SK-N-DZ (cell line): ENCODE measurements at regions not wholly inside any gene's neighbourhood (a gene's known extent, or its start where the extent isn't known, plus 50 kb on each side); places are given as distances from the start of the nearest gene placed in this dataset.

ENCODE experiments used
- DNase-seq: peaks from one replicate; pipeline ENCODE4 v3.0.0-alpha.2; 2015; ENCODE audit warnings: low spot score

GRCh38 chr12:107888789-107889188, 114.3 kb downstream of the ASCL4 start:
- no peak for DNase-seq

DNA sequence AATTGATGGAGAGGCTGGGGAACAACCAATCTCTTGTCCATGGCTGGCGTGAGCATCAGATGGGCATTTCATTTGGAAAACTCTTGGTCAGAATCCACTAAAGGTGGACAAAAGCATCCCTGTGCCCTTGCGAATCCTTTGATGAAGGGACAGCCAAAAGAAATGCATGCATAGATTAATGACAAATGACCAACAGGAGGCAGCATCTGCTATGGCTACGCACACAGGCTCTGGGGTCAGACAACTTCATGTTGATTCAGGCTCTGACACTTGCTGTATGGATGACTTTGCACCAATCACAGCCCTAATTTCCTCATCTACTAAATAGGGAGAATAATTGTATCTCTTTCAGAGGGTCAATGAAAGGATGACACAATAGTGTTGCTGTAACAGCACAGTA, 117.5 kb downstream of the ASCL4 start:
- DNase-seq, result no peak

DNA sequence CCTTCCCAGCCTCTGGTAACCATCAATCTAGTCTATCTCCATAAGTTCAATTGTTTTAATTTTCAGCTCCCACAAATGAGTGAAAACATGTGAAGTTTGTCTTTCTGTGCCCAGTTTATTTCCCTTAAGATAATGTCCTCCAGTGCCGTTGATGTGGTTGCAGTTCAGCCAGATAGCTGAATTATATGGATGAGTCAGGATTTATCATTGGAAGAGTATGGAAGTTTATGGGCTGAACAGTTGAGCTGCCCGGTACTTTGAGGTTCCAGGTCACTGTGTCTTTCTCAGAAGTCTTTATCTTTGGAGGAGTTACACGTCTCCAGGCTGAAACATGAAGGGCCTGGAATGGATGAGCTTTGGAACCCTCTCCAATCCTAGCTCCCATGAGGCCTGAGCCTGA, 120.1 kb downstream of the ASCL4 start:
- DNase-seq, result no peak

- no peak for DNase-seq
Measured at GRCh38 chr12:107895966-107896365, 121.5 kb downstream of the ASCL4 start.

- no peak for DNase-seq
Measured at GRCh38 chr12:107900588-107900987, 126.1 kb downstream of the ASCL4 start.

DNA sequence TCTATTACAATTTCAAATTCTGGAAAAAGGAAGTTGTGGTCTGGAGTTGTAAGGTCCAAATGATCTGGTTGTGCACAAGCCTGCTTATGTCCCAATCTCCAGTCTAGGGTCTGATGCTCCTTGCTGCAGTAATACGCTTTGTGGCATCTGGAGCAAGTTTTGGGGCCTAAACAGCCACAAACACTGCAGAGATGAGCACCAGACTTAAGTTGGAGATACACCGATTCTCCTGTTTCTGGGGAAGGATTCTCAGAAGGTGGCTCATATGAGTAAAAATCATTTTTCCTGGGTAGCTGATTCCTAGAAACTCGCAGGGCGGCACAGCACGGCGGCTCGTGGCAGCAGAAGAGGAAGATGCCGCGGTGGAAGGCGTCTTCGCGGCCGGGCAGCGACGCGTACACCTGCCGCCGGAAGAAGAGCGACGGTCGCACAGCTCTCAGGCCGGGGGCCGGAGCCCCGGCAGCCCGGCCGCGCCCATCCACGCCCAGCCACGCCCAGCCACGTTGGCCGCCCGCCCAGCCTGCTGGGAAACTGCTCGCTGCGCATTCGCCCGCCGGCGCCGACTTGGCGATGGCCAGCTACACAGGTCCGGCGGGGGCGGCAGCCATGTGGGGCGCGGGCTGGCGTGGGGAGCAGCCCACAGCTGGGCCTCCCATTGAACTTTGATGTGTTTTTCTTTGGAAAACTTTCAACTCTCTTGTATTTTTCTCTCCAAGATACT, 129.0 kb downstream of the ASCL4 start:
- no peak for DNase-seq

GRCh38 chr12:107906707-107907106, 132.2 kb downstream of the ASCL4 start:
- DNase-seq, result no peak

DNA sequence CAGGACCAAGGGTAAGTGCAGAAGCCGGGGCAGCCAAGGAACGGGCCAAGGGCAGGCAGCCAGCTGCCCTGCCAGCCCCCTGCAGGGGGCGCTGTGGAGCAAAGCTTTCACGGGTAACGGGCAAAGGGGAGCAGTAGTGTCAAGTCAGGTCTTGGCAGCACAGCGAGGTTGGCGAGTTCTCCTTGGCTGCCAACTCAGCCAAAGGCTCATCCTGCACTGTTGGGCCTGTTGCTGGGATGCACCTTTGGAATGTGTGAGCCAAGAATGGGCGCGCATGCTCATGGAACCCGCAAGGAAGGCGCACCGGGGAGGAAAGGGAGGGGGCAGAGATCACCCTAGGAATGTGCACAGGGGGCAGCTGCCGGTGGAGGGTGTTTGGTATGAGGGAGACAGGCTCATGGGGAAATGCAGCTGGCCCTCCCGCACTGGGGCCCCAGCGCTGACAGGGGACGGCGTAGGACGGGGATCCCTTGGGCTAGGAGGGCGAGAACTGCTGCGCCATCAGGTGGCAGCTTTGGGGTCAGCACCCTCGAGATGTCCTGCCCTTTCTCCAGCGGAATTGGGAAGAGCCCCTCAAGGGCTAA, 138.0 kb downstream of the ASCL4 start:
- DNase-seq, result no peak

DNA sequence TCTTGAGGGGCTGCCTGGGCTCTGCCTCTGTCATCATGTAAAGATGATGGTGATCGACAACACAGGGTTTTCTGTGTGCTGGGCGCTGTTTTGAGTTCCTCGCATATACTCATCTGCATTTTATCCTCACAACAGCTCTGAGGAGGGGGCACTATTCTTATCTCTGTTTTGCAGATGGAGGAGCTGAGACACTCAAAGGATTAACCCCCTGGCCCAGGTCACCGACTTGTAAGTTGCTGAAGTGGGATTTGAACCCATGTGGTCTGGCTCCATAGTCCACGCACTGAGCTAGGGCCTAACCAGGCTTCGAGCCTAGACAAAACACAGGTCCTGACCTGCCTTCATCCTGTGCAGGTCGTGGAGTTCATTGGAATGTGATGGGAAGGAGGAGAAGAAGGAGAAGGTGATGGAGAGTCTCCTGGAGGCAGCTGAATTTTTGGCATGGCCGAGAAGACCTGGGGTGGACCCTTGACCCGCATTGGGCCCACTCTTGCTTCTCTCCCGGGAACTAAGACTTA, 140.0 kb downstream of the ASCL4 start:
- no peak for DNase-seq

DNA sequence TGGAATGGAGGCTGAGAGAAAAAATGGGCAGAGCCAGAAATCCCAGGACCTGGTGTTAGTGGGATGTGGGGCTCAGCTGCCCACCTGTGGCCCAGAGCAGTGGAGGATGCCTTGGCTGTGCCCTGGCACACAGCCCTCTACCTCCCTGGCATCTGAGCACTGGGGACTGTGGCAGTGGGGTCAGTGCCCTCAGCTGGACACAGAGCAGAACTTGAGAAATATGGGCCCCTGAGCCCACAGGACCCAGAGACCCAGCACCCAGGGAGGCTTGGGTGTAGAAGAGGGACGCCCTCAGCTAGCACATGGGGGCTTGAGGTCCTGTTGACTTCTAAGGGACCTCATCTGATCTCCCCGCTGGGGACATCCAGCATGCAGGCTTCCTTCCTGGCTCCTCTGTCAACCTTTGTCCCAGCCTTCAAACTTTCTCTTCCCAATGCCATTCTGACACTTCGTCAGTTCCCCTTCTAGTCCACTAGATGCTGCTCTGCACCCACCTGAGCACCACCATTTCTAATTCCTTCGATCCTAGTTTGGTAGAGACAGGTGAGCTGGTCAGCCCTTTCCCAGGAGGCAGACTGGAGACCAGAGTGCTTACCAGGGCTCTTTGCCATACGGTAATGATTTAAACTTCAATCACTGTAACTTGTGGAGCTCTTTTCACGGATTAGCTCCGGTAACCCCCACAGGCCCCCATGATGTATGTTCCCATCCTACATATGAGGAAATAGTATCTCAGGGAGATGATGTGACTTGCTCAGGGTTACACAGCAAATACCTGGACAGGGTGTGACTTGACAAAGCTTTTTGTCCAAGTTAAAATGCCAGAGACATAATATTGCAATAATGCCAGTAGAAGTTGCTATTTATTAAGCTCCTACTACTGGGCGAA, 143.7 kb downstream of the ASCL4 start:
- peak; percentile 18 for DNase-seq

DNA sequence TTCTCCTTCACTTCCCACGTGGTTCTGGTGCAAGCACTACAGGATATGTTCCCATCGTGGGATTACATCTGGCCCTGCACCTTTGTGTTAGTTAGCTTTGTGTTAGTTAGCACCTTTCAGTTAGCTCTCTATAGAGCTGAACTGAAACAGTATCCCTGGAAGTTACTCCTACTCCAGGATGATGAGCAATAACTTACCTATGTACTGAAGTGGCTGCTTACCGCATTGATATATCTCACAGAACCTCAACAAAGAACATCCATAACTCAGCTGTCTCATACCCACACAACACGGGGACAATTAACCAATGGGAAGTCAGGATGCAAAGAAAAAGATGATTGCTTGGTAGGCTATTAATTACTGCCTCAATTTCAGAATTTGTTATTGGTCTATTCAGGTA, 146.6 kb downstream of the ASCL4 start:
- no peak for DNase-seq

DNA sequence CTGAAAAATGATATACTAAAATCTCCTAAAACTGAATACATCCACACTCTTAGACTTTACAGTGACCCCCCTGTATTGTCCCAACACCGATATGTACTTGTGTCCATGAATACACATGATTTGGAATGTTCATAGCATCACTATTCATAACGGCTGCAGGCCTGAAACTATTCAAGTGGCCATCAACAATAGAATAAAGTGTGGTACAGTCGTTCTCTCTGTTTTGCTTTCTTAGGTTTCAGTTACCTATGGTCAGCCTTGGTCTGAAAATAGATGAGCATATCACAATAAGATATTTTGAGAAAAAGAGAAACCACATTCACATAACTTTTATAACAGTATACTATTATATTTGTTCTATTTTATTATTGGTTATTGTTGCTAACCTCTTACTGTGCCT, 150.6 kb downstream of the ASCL4 start:
- DNase-seq, result no peak

- DNase-seq, result peak; percentile 18
Measured at GRCh38 chr12:107929436-107929835, 154.9 kb downstream of the ASCL4 start.

- no peak for DNase-seq
Measured at GRCh38 chr12:107931761-107932160, 157.3 kb downstream of the ASCL4 start.

DNA sequence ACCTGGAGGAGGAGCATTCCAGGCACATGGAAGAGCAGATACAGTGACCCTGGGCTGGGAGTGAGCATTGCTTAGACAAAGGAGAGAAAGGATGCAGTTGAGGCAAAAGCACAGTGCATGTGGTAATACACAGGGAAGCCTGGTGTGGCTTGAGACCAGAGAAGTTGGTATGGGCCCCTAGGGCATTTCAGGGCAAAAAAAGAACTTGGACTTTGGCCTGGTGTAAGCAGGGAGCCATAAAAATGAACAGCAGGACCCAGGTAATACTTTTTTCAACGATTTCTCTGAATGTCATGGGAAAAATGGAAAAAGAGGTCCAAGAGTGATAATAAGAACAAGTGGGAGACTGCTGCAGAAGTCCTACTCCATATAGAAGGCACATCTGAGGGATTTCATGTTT, 163.9 kb downstream of the ASCL4 start:
- DNase-seq, result no peak

DNA sequence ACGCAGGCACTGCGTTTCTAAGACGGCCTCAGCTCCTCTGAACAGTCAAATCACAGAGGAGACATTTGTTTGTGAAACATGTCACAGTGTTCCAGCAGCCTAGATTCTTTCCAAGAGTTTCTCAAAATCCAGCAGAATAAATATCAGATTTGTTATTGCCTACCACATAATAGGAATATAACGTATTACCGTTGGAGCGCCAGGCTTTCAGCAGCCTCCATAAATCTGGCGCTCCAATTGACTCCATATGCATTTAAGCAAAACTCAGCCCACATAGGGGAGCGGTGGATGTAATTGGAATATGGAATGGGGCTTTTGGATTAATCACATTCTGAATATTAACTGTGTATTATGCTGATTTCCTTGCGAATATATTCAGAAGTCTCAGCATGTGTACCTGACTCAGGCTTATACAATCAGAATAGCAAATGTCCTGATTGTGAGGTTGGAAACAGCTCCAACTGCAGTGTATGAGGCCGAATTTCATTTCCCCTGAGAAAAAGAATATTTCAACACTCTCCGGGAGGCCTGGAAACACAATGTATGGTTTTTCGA, 174.0 kb downstream of the ASCL4 start:
- no peak for DNase-seq

- no peak for DNase-seq
Measured at GRCh38 chr12:107951024-107951423, 176.5 kb downstream of the ASCL4 start.

DNA sequence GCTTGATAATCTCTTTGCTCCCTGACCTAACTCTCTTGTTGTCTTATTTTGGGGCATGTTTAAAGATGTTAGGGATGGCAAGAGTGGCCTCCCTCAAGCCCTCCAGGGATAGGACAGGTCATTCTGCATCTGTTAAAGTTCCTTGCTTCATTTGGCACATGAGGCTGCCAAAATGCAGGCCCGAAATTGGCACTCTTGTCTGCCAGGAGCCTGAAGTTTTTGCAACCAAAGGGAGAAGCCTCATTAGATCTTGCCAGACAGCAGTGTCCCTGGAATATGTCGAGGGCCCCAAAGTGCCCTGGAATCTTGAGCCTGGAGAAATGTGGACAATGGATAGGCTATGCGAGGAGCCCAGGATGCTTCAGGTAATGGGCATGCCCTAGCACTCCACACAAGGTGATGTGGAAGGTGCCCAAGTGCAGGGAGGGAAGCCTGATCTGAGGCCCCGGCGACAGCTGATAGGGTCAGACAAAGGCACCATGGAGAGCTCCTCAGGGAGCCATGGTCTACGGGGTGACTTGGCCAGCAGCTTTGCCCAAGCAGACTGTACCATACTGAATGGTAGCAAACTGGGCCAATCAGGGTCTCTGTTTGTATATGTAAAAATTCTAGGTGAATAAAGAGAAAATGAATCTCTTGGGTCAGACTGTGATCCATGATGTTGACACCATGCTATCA, 173.0 kb upstream of the WSCD2 start:
- DNase-seq, result no peak

- DNase-seq, result no peak
Measured at GRCh38 chr12:107957459-107957858, 171.6 kb upstream of the WSCD2 start.

DNA sequence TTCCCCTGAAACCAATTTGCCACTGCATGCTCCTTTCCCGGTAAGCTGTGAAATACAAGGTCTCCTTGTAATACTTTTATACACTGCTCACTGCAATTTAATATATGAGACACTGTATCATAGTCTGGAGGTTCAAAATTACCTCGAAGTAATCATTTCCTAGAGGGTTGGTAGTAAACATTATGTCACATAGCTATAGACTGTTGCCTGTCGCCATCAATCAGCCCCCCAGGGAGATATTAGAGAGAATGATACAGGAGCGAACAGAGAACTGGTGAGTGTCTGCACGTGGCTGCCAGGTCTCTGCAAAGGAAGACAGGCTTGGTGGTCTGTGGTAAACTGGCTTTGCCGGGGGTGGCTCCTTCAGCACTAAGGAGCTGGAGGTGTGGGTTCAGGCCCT, 165.5 kb upstream of the WSCD2 start:
- DNase-seq, result no peak

GRCh38 chr12:107967170-107967569, 161.9 kb upstream of the WSCD2 start:
- no peak for DNase-seq

DNA sequence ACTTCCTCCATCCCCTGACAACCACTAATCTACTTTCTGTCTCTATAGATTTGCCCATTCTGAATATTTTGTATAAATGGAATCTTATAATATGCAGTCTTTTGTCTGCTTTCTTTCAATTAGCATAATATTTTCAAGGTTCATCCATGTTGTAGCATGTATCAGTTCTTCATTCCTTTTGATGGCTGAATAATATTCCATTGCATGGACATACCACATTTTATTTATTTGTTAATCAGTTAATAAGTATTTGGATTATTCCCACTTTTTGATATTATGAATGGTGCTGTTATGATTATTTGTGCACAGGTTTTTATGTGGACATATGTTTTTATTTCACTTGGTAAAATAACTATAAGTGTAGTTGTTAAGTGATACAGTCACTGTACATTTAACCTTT, 155.1 kb upstream of the WSCD2 start:
- no peak for DNase-seq
